Middle frontal gyrus (tissue), 1 donor: ENCODE measurements at regions not wholly inside any gene's neighbourhood (a gene's known extent, or its start where the extent isn't known, plus 50 kb on each side); places are given as distances from the start of the nearest gene placed in this dataset.
"Not testable (repeated sequence)": the region's sequence is repeated elsewhere in the genome, so short reads cannot be mapped to it uniquely, and the experiment has no call there.

Experiments used
- DNase-seq: peaks from one replicate; pipeline ENCODE4 v3.0.0-alpha.2; 2015; ENCODE audit warnings: low spot score; ENCODE audit errors: extremely low spot score

DNA sequence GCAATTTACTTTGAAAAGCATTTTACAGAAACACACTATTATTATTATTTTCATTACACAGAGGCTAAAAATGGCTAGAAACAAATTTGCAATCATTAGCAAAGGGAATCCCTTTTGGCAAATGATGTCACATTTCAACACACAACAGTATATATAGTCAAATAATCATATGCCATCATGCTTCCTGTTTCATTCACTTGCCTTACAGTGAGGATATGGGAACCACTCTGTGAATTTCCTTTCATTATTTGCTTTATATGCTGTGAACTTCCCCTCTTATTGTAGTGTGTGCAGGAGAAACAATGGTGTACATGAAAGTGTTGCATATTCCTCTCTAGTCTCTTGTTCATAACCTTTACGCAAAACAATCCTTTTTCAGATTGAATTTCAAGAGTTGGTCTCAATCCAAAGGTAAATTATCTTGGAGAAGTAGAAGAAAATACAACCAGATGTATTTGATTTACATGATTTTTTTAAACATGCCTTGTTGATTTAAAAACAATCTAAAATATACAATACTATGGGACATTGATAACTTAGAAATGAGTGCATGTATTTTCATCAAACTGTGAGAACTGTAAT, 657.3 kb downstream of the EFNB2 start:
- DNase-seq, result no peak

- no peak for DNase-seq
Measured at GRCh38 chr13:105874814-105875213, 660.6 kb downstream of the EFNB2 start.

GRCh38 chr13:105871768-105872167, 663.7 kb downstream of the EFNB2 start:
- DNase-seq, result no peak

GRCh38 chr13:105871326-105871725, 664.1 kb downstream of the EFNB2 start:
- no peak for DNase-seq

GRCh38 chr13:105863300-105863920, 672.1 kb downstream of the EFNB2 start:
- no peak for DNase-seq

GRCh38 chr13:105848494-105848893, 687.0 kb downstream of the EFNB2 start:
- DNase-seq, result no peak

DNA sequence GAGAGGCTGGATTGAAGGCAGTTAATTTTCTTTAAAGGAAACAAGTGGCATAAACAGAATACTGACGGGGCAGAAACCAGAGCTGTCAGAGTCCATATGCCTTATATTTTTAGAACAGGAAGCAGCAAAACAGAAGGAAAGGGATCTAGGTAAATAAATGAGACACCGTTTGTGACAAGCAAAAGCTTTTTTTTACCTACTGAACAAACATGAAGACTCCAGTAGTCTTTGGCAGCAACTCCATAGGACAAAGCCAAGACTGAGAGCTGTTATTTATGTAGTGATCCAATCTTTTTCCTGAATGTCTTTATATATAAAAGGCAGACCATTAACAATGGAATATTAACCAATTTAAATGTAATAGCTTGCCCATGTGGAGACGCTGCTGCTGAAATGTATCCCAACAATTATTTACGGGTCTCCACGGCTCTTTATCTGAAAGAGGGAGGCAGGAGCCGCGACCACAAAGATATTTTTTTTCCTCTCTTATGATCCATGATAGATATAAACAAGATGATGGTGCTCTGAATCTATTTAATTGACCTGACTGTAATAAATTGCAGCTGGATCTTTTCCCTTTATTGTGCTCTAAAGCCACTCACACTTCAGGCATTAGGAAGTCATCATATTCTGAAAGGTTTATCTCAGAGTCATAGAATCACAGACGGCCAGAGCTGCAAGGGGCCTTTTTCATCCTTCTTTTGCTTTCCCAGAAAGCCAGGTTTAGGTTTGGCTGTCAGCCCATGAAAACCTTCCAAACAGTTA, 687.8 kb downstream of the EFNB2 start:
- no peak for DNase-seq

GRCh38 chr13:105846923-105847322, 688.5 kb downstream of the EFNB2 start:
- DNase-seq, result no peak

DNA sequence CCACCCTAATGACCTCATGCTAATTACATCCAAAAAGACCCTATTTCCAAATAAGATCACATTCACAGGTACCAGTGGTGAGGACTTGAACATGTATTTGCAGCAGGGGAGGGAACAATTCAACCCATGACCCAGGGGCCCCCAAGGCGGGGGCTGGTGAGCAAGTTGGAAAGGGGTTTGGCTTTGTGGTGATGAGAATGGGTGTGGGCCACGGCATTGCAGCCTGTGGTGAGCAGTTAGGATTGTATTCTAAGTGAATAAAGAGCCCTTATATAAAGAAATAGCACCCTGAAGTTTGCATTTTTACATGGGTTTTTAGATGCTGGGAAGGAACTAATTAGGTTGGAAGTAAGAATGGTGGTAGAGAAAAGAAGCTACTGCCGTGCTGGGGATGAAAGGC, 694.2 kb downstream of the EFNB2 start:
- DNase-seq, result no peak

GRCh38 chr13:105838231-105838630, 697.2 kb downstream of the EFNB2 start:
- no peak for DNase-seq

- DNase-seq, result not testable (repeated sequence)
Measured at GRCh38 chr13:105837295-105837694, 698.2 kb downstream of the EFNB2 start.

- no peak for DNase-seq
Measured at GRCh38 chr13:105830821-105831220, 704.6 kb downstream of the EFNB2 start.

DNA sequence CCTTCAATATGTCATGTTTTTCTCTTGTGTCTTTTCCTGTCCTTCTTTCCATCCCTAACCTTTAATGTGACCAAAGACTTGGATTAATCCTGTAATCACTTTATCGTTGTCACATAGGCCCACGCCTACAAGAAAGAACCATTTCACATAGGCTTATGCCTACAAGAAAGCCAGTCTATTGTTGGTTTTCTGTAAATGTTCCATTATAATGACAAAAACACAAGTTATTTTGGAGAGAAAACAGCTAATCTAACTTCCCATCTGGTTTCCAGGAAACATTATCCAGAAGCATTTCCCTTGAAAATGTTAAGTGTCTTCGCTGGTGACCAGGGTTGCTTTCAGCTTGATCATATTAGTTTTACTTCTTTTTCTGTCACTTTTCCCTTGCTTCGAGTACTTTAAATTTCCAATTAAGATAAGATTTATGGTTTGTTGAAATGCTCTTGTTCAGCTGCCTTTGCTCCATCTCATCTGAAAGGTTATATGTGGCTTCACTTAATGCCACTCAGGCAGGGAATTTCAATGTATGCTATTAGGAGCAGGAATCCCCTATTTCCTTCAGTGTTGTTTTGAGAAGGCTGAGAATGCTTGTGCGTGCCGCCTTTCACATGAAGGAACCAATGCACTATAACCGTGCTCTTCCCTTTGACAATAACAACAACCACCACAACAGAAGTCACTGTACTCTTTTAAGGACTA, 708.2 kb downstream of the EFNB2 start:
- no peak for DNase-seq

DNA sequence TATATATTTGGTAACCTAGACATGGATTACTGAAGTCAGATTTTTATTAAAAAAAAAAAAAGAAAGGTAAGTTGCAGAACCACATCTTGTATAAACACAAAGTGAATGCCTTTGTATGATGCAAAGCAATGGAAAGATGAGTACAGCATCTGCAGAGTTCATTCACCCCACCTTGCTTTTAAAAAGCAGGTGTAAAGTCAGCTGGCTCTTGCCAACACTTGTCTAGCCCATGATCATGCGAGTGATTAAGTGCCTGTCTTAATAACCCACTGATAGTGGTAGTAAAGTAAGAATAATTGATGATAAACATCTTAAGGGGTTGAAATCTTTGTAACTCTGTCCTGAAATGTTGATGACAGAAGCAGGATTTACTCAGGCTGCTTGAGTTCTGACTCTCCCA, 710.4 kb downstream of the EFNB2 start:
- no peak for DNase-seq

DNA sequence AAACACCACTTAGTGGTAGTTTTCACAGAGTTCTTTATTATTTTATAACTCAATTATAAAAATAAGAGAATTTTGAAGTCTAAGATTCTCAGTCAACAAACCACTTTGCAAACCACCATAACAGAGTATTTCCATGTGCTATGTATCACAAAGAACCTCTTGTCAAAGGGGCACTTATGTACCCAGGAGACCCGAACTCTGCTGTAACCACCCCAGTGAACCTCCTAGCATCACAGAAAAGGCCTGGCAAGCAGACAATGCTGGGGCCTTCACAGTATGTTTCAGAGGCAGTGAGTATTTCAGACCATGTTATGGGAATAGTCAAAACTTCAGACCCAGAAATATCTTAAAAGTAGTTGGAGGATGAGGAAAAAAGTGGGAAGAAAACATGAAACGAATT, 714.1 kb downstream of the EFNB2 start:
- no peak for DNase-seq

DNA sequence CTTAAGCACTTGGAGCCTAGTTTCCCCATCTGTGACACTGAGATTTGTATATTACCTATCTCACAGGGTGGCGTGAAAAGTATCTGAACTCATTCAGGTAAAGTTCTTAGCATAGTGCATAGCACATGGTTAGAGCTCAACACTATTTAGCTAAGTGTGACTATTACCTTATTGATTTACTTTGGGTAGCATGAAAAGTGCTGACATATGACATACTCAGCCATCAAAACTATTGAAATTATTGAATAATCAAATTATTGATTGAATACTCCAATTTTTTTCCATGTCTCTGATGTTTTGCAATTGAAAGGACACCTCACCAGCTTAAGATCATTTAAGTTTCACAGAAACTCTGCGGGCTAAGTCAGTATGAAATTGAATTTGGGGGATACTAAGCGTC, 715.0 kb downstream of the EFNB2 start:
- no peak for DNase-seq

- DNase-seq, result no peak
Measured at GRCh38 chr13:105817498-105817897, 718.0 kb downstream of the EFNB2 start.

- DNase-seq, result no peak
Measured at GRCh38 chr13:105816994-105817393, 718.5 kb downstream of the EFNB2 start.

GRCh38 chr13:105814902-105815250, 720.6 kb downstream of the EFNB2 start:
- no peak for DNase-seq

DNA sequence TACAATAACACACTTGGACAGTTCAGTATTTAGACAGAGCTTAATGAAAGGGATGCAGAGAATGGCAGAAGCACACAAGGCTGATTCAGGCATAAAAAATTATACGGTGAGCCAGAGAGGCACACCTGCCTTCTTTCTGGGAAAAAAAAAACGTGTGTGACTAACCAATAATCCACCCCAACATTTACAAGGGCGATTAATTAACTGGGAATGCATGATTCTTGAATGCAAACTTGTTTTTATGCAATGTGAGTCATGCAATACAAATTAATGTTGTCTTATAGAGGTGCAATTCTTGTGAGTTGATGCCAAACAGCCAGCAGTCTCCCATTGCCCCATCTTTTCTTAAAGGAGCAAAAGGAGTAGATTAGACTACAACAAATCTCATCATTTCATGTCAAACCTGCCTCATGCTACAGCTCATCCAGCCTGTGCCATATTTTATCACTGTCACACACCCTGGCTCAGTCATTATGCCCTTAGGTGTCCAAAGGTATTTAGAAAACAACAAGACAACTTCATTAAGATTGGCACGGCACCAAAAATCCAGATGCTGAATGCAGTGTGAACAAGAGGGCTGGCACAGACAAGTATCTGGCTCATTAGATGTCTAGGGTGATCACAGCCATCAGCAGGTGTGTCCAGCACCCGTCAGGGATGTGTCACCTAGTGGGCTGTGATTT, 721.1 kb downstream of the EFNB2 start:
- no peak for DNase-seq

- DNase-seq, result no peak
Measured at GRCh38 chr13:105806628-105806920, 728.9 kb downstream of the EFNB2 start.
